Trophoblast cell (in vitro differentiated cells and primary cell): ENCODE measurements at regions not wholly inside any gene's neighbourhood (a gene's known extent, or its start where the extent isn't known, plus 50 kb on each side); places are given as distances from the start of the nearest gene placed in this dataset.

Experiments
- DNase-seq, 2 donors: peaks; one replicate each; pipeline ENCODE4 v3.0.0-alpha.2; 2016
- H2AFZ ChIP-seq: 2 replicates; pipeline ENCODE4 v1.6.1; 2013; ENCODE audit warnings: low read length, moderate library complexity, mild to moderate bottlenecking; ENCODE audit not compliant: insufficient read depth, poor library complexity
- H2AK5ac ChIP-seq: 2 replicates; pipeline ENCODE4 v1.6.1; 2013; ENCODE audit warnings: mild to moderate bottlenecking, low read length
- H2BK120ac ChIP-seq: 2 replicates; pipeline ENCODE4 v1.6.1; 2013; ENCODE audit warnings: low read length, mild to moderate bottlenecking, moderate library complexity; ENCODE audit not compliant: insufficient read depth, poor library complexity
- H2BK12ac ChIP-seq: 2 replicates; pipeline ENCODE4 v1.6.1; 2013; ENCODE audit warnings: mild to moderate bottlenecking, low read length, moderate library complexity
- H2BK5ac ChIP-seq: 2 replicates; pipeline ENCODE4 v1.6.1; 2013; ENCODE audit warnings: low read length, low read depth, moderate library complexity, mild to moderate bottlenecking; ENCODE audit not compliant: poor library complexity
- H3K14ac ChIP-seq: 2 replicates; pipeline ENCODE4 v1.6.1; 2013; ENCODE audit warnings: mild to moderate bottlenecking, low read length
- H3K18ac ChIP-seq: 2 replicates; pipeline ENCODE4 v1.6.1; 2013; ENCODE audit warnings: mild to moderate bottlenecking, low read length
- H3K23ac ChIP-seq: 2 replicates; pipeline ENCODE4 v1.6.1; 2013; ENCODE audit warnings: low read length
- H3K27ac ChIP-seq: 2 replicates; pipeline ENCODE4 v1.5.1; 2013; ENCODE audit warnings: low read depth, mild to moderate bottlenecking, inconsistent platforms, low read length, moderate library complexity
- H3K27me3 ChIP-seq: 2 replicates; pipeline ENCODE4 v1.6.1; 2013; ENCODE audit warnings: inconsistent platforms, mild to moderate bottlenecking, low read length, moderate library complexity; ENCODE audit not compliant: insufficient read depth
- H3K36me3 ChIP-seq, 2 experiments: 1 replicate in 1 of 2; 2 replicates in 1 of 2; pipeline ENCODE4 v1.6.1; 2013; ENCODE audit warnings: low read length in 2 of 2, mild to moderate bottlenecking in 2 of 2, moderate library complexity in 1 of 2; ENCODE audit not compliant: insufficient read depth in 2 of 2, control insufficient read depth in 1 of 2
- H3K4ac ChIP-seq: 2 replicates; pipeline ENCODE4 v1.6.1; 2013; ENCODE audit warnings: low read depth, mild to moderate bottlenecking, low read length, moderate library complexity
- H3K4me1 ChIP-seq, 2 experiments: 1 replicate in 1 of 2; 2 replicates in 1 of 2; pipeline ENCODE4 v1.6.1; 2013; ENCODE audit warnings: low read length in 2 of 2, mild to moderate bottlenecking in 2 of 2, moderate library complexity in 1 of 2; ENCODE audit not compliant: insufficient read depth in 2 of 2, control insufficient read depth in 1 of 2
- H3K4me2 ChIP-seq: 2 replicates; pipeline ENCODE4 v1.6.1; 2013; ENCODE audit warnings: inconsistent platforms, mild to moderate bottlenecking, low read length, moderate library complexity
- H3K4me3 ChIP-seq: 2 replicates; pipeline ENCODE4 v1.5.1; 2013; ENCODE audit warnings: mild to moderate bottlenecking, low read depth, low read length, inconsistent platforms
- H3K79me1 ChIP-seq: one replicate; pipeline ENCODE4 v1.6.1; 2013; ENCODE audit warnings: low read length
- H3K79me2 ChIP-seq: 2 replicates; pipeline ENCODE4 v1.6.1; 2013; ENCODE audit warnings: low read length, mild to moderate bottlenecking; ENCODE audit not compliant: control insufficient read depth, insufficient read depth, poor library complexity
- H3K9ac ChIP-seq: 2 replicates; pipeline ENCODE4 v1.6.1; 2013; ENCODE audit warnings: mild to moderate bottlenecking, low read length
- H3K9me3 ChIP-seq: 2 replicates; pipeline ENCODE4 v1.6.1; 2013; ENCODE audit warnings: low read depth, mild to moderate bottlenecking, control low read depth, inconsistent platforms, low read length; ENCODE audit not compliant: insufficient read depth
- H4K12ac ChIP-seq: 2 replicates; pipeline ENCODE4 v1.6.1; 2013; ENCODE audit warnings: low read depth, mild to moderate bottlenecking, low read length, moderate library complexity
- H4K8ac ChIP-seq: 2 replicates; pipeline ENCODE4 v1.6.1; 2013; ENCODE audit warnings: low read depth, mild to moderate bottlenecking, low read length, moderate library complexity
- H4K91ac ChIP-seq: one replicate; pipeline ENCODE4 v1.6.1; 2013; ENCODE audit warnings: low read depth, mild to moderate bottlenecking, low read length, moderate library complexity
- WGBS: extraction: QIAGEN DNeasy Blood & Tissue Kit; methylation state at CpG from one replicate; pipeline ENCODE4 v1.1.7; 2013; ENCODE audit warnings: missing lambda C conversion rate; ENCODE audit not compliant: insufficient read length, insufficient coverage; ENCODE audit errors: extremely low coverage; 5-methylcytosine and 5-hydroxymethylcytosine counted together

DNA sequence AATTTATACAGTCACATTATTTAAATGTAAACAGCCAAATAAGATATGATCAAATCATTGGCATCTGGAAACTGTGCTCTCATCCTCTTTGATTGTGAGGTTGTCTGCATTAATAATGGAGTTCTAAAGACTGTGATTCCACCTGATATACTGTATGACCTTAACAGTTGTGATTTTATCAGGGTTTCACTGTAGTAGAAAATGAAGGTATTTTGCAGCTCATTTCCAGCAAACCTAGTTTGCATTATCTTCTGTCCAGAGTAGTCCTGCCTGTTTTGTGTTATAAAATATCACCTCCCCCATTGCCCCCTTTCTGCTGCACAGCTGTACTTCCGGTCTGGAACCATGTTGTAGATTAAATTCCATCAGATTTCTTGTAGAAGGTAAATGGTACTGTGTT, 731.6 kb upstream of the FANCL start:
- H3K14ac ChIP-seq = peak overlapping the region; percentile 87
- no peaks in the 10 kb centered on the region for H3K36me3 ChIP-seq
- H3K4me1 ChIP-seq = peaks cover 8 to 11% of the 10 kb centered on the region in 2 experiments
- H3K23ac ChIP-seq = no peak overlapping the region
- H2AFZ ChIP-seq = no peak overlapping the region
- H4K12ac ChIP-seq = no peak overlapping the region
- H3K79me1 ChIP-seq = peaks cover 13% of the 10 kb centered on the region
- no peak overlapping the region for H3K4me3 ChIP-seq
- no CpG with 5 or more reads among the region's 1 CpG for WGBS
- no peak overlapping the region for H3K18ac ChIP-seq
- peak overlapping the region; percentile 47 for H2BK12ac ChIP-seq
- DNase-seq = no peak
- H3K9ac ChIP-seq = no peak overlapping the region
- H3K9me3 ChIP-seq = no peaks in the 10 kb centered on the region
- H2BK5ac ChIP-seq = peak overlapping the region; percentile 72
- peak overlapping the region; percentile 45 for H4K91ac ChIP-seq
- peak overlapping the region; percentile 87 for H3K27ac ChIP-seq
- H3K4me2 ChIP-seq = no peak overlapping the region
- peak overlapping the region; percentile 92 for H2BK120ac ChIP-seq
- peak overlapping the region; percentile 27 for H4K8ac ChIP-seq
- no peaks in the 10 kb centered on the region for H3K79me2 ChIP-seq
- H3K4ac ChIP-seq = peak overlapping the region; percentile 52
- H2AK5ac ChIP-seq = no peak overlapping the region
- H3K27me3 ChIP-seq = no peaks in the 10 kb centered on the region

GRCh38 chr2:58971511-58972360, 730.6 kb upstream of the FANCL start:
- no peak overlapping the region for H2AFZ ChIP-seq
- peaks cover 13% of the 10 kb centered on the region for H3K79me1 ChIP-seq
- H2BK5ac ChIP-seq = peak overlapping the region; percentile 71
- H3K9me3 ChIP-seq = no peaks in the 10 kb centered on the region
- no peak overlapping the region for H3K27ac ChIP-seq
- H3K14ac ChIP-seq = no peak overlapping the region
- H3K4me1 ChIP-seq = peaks cover 8 to 9% of the 10 kb centered on the region in 2 experiments
- H3K9ac ChIP-seq = no peak overlapping the region
- no peak overlapping the region for H4K8ac ChIP-seq
- H2BK120ac ChIP-seq = peak overlapping the region; percentile 28
- no peak overlapping the region for H2AK5ac ChIP-seq
- H3K79me2 ChIP-seq = no peaks in the 10 kb centered on the region
- no peak overlapping the region for H4K12ac ChIP-seq
- H3K27me3 ChIP-seq = no peaks in the 10 kb centered on the region
- H3K18ac ChIP-seq = no peak overlapping the region
- no peak overlapping the region for H3K23ac ChIP-seq
- no peak overlapping the region for H3K4ac ChIP-seq
- peak overlapping the region; percentile 96 for H2BK12ac ChIP-seq
- no peaks in the 10 kb centered on the region for H3K36me3 ChIP-seq
- no CpG with 5 or more reads among the region's 14 CpGs for WGBS
- no peak overlapping the region for H3K4me2 ChIP-seq
- DNase-seq = no peak
- peak overlapping the region; percentile 13 for H4K91ac ChIP-seq
- H3K4me3 ChIP-seq = no peak overlapping the region

GRCh38 chr2:58970365-58970764, 729.2 kb upstream of the FANCL start:
- H4K12ac ChIP-seq = no peak overlapping the region
- H3K4ac ChIP-seq = no peak overlapping the region
- no CpG with 5 or more reads among the region's 4 CpGs for WGBS
- H3K4me2 ChIP-seq = no peak overlapping the region
- no peaks in the 10 kb centered on the region for H3K9me3 ChIP-seq
- H3K14ac ChIP-seq = no peak overlapping the region
- H3K23ac ChIP-seq = no peak overlapping the region
- H3K4me3 ChIP-seq = no peak overlapping the region
- no peak overlapping the region for H2BK12ac ChIP-seq
- H2BK120ac ChIP-seq = no peak overlapping the region
- H2AK5ac ChIP-seq = no peak overlapping the region
- H3K9ac ChIP-seq = no peak overlapping the region
- no peak for DNase-seq
- no peak overlapping the region for H3K27ac ChIP-seq
- H4K8ac ChIP-seq = no peak overlapping the region
- H3K4me1 ChIP-seq = peaks cover 8% of the 10 kb centered on the region in 2 experiments
- H3K18ac ChIP-seq = no peak overlapping the region
- H2BK5ac ChIP-seq = no peak overlapping the region
- no peak overlapping the region for H2AFZ ChIP-seq
- H4K91ac ChIP-seq = no peak overlapping the region
- H3K36me3 ChIP-seq = no peaks in the 10 kb centered on the region
- no peaks in the 10 kb centered on the region for H3K27me3 ChIP-seq
- no peaks in the 10 kb centered on the region for H3K79me2 ChIP-seq
- H3K79me1 ChIP-seq = peaks cover 13% of the 10 kb centered on the region

GRCh38 chr2:58968885-58969284, 727.8 kb upstream of the FANCL start:
- Histone ChIP-seq H3K4me2 (no peak overlapping the region), H3K4ac (no peak overlapping the region)
- WGBS = no CpG with 5 or more reads among the region's 2 CpGs

More at GRCh38 chr2:58968885-58969284, 727.8 kb upstream of the FANCL start:
- H4K12ac ChIP-seq = no peak overlapping the region
- no peak overlapping the region for H3K14ac ChIP-seq
- H4K91ac ChIP-seq = no peak overlapping the region
- no peaks in the 10 kb centered on the region for H3K36me3 ChIP-seq
- H3K4me3 ChIP-seq = no peak overlapping the region
- H2AFZ ChIP-seq = no peak overlapping the region
- H3K18ac ChIP-seq = no peak overlapping the region
- no peak overlapping the region for H3K9ac ChIP-seq
- no peak overlapping the region for H2BK12ac ChIP-seq
- H3K9me3 ChIP-seq = no peaks in the 10 kb centered on the region
- no peak overlapping the region for H2AK5ac ChIP-seq
- H3K27me3 ChIP-seq = no peaks in the 10 kb centered on the region
- no peak for DNase-seq
- H2BK5ac ChIP-seq = no peak overlapping the region
- H2BK120ac ChIP-seq = no peak overlapping the region
- peaks cover 3% of the 10 kb centered on the region in 2 experiments for H3K4me1 ChIP-seq
- no peak overlapping the region for H3K27ac ChIP-seq
- H3K79me2 ChIP-seq = no peaks in the 10 kb centered on the region
- no peak overlapping the region for H3K23ac ChIP-seq
- no peak overlapping the region for H4K8ac ChIP-seq
- H3K79me1 ChIP-seq = peaks cover 8% of the 10 kb centered on the region
